ENCODE measurements at regions not wholly inside any gene's neighbourhood (a gene's known extent, or its start where the extent isn't known, plus 50 kb on each side); places are given as distances from the start of the nearest gene placed in this dataset.

DNA sequence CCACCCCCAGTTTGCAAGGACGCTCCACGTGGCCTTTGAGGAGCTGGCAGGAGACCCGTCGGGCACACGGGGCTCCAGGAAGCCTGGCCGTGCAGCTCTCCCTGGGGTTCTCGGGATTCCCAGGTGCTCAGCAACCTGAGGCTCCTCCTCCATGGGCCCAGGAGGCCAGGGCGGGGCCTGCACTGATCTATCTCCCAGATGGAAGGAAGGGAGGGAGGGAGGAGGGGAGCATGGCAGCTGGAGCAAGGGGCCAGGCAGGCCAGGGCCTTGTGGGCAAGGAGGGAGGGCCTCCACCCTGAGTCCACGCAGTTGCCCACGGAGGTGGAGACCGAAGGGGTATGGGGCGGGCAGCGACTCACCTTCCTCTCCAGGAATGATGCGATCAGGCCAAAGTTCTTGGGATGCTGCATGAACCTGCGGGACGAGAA lies 127.3 kb downstream of the RFLNA start:
- Histone ChIP-seq H3K36me3 (ENCODE audit: insufficient read depth, low read length) (peaks cover 22% of the 10 kb centered on the region; the same call in 1 of the 2 replicates), H3K9me3 (ENCODE audit: low read length) (no peaks in the 10 kb centered on the region), H3K27ac (ENCODE audit: low read depth, low read length, poor library complexity, severe bottlenecking) (no peak overlapping the region), H4K20me1 (ENCODE audit: insufficient read depth, low read length) (no peaks in the 10 kb centered on the region), H3K9me2 (ENCODE audit: insufficient read depth, low read length) (no peaks in the 10 kb centered on the region), H3K79me2 (ENCODE audit: insufficient read depth, low read depth, low read length) (no peaks in the 10 kb centered on the region), H3K4me1 (ENCODE audit: insufficient read depth, low read length, poor library complexity, severe bottlenecking) (no peaks in the 10 kb centered on the region), H3K4me2 (ENCODE audit: low read length) (no peak overlapping the region), H3K4me3 (ENCODE audit: low read depth, low read length, poor library complexity, severe bottlenecking) (no peak overlapping the region), H2AFZ (ENCODE audit: low read length) (no peak overlapping the region)
- DNase-seq (ENCODE audit: low spot score) = no peak
- intact Hi-C loops (cut with micrococcal nuclease; ENCODE audit: unreplicated experiment) = no loop called here
- ChIA-PET CTCF (ENCODE audit: unreplicated experiment) (no interaction called here), POLR2A (no interaction called here)
- BruUV-seq (replicated peaks) = no TSS peak
- TF ChIP-seq CTCF (conservative IDR thresholded peaks at IDR 0.05; ENCODE audit: low read length) (no peak), EZH2phosphoT487 (IDR thresholded peaks at IDR 0.05; ENCODE audit: borderline replicate concordance, low read depth, low read length) (no peak)

GRCh38 chr12:124420996-124421674 lies 126.2 kb downstream of the RFLNA start:
- Histone ChIP-seq H2AFZ (ENCODE audit: low read length) (no peak overlapping the region), H3K4me2 (ENCODE audit: low read length) (no peak overlapping the region), H3K27ac (ENCODE audit: low read depth, low read length, poor library complexity, severe bottlenecking) (no peak overlapping the region), H3K4me1 (ENCODE audit: insufficient read depth, low read length, poor library complexity, severe bottlenecking) (no peaks in the 10 kb centered on the region), H3K9me3 (ENCODE audit: low read length) (no peaks in the 10 kb centered on the region), H3K79me2 (ENCODE audit: insufficient read depth, low read depth, low read length) (no peaks in the 10 kb centered on the region), H3K36me3 (ENCODE audit: insufficient read depth, low read length) (peaks cover 20% of the 10 kb centered on the region; the same call in 1 of the 2 replicates), H3K4me3 (ENCODE audit: low read depth, low read length, poor library complexity, severe bottlenecking) (no peak overlapping the region), H4K20me1 (ENCODE audit: insufficient read depth, low read length) (no peaks in the 10 kb centered on the region), H3K9me2 (ENCODE audit: insufficient read depth, low read length) (no peaks in the 10 kb centered on the region)
- TF ChIP-seq CTCF (conservative IDR thresholded peaks at IDR 0.05; ENCODE audit: low read length) (no peak), EZH2phosphoT487 (IDR thresholded peaks at IDR 0.05; ENCODE audit: borderline replicate concordance, low read depth, low read length) (no peak)
- no TSS peak for BruUV-seq (replicated peaks)
- POLR2A ChIA-PET = no interaction called here
- CTCF ChIA-PET (ENCODE audit: unreplicated experiment) = no interaction called here
- DNase-seq (ENCODE audit: low spot score) = no peak
- intact Hi-C loops (cut with micrococcal nuclease; ENCODE audit: unreplicated experiment) = no loop called here

Data from OCI-LY7 (cell line).